ENCODE measurements at regions not wholly inside any gene's neighbourhood (a gene's known extent, or its start where the extent isn't known, plus 50 kb on each side); places are given as distances from the start of the nearest gene placed in this dataset.
"Not testable (repeated sequence)": the region's sequence is repeated elsewhere in the genome, so short reads cannot be mapped to it uniquely, and the experiment has no call there.

GRCh38 chr6:85079761-85080160 lies 315.4 kb upstream of the TBX18 start:
- DNase-seq (ENCODE audit: low read depth), result no peak

- no peak for DNase-seq (ENCODE audit: low read depth)
Observed at GRCh38 chr6:85078058-85078457, 313.7 kb upstream of the TBX18 start.

- DNase-seq (ENCODE audit: low read depth), result no peak
Observed at GRCh38 chr6:85077098-85077497, 312.7 kb upstream of the TBX18 start.

DNA sequence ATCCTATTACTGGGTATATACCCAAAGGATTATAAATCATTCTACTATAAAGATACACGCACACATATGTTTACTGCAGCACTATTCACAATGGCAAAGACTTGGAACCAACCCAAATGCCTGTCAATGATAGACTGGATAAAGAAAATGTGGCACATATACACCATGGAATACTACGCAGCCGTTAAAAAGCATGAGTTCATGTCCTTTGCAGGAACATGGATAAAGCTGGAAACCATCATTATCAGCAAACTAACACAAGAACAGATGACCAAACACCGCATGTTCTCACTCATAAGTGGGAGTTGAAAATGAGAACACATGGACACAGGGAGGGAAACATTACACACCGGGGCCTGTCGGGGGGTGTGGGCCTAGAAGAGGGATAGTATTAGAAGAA lies 307.4 kb upstream of the TBX18 start:
- not testable (repeated sequence) for DNase-seq (ENCODE audit: low read depth)

- no peak for DNase-seq (ENCODE audit: low read depth)
Observed at GRCh38 chr6:85069577-85069976, 305.2 kb upstream of the TBX18 start.

GRCh38 chr6:85068221-85068620 lies 303.8 kb upstream of the TBX18 start:
- no peak for DNase-seq (ENCODE audit: low read depth)

GRCh38 chr6:85066266-85066665 lies 301.9 kb upstream of the TBX18 start:
- no peak for DNase-seq (ENCODE audit: low read depth)

GRCh38 chr6:85065831-85066230 lies 301.4 kb upstream of the TBX18 start:
- no peak for DNase-seq (ENCODE audit: low read depth)

GRCh38 chr6:85063611-85064010 lies 299.2 kb upstream of the TBX18 start:
- DNase-seq (ENCODE audit: low read depth), result no peak

DNA sequence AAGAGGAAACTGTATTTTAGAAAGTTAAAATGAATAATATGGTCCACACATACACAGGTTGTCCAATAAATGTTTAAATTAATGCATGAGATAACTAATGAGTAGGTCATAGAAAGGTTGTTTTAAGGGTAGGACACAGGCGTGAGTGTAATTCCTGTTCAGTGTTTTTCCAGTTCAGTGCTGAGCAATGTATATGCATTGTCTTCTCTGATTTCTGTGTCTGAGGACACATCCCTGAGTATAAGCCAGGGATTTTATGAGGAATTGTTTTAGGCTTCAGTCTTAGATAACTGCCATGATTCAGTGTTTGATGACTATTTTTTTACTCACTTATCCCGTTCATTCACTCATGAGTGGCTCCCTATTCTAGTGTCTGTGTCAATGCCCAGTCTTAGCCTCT lies 298.5 kb upstream of the TBX18 start:
- no peak for DNase-seq (ENCODE audit: low read depth)

DNA sequence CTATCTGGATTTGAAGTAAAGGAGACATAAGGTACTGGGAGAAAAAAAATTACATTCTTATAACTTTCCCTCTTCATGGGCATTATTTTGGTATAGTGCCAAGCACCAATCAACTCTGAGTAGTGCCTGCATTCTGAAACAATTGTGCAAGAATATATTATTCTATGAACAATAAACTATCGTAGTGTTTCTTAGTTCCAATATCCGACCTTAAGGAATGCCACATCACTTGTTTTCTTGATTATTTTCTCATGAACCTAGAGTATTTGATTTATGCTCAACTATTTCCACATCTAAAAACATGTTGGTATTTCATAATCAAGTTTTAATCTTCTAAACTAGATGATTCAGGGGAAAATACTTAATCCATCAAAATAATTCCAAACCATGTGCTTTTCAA lies 294.4 kb upstream of the TBX18 start:
- DNase-seq (ENCODE audit: low read depth), result no peak

DNA sequence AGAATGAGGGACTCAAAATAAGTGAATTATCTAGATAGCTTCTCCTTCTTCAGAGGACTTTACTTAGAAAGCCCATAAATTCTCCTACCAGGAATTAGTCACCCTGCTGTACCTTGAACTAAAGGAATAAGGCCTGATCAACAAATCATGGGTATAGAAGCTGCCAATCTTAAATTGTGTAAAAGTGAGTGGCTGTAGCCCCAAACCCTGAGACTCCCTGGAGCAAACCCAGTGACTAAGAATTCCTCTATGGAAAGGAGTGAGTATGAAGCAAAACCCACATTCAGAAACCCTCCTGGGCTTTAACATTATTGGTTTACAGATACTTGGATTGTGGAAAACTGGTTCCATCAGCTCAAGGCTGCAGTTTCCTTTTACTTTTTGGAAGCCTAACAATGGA lies 285.8 kb upstream of the TBX18 start:
- no peak for DNase-seq (ENCODE audit: low read depth)

- no peak for DNase-seq (ENCODE audit: low read depth)
Observed at GRCh38 chr6:85049282-85049681, 284.9 kb upstream of the TBX18 start.

DNA sequence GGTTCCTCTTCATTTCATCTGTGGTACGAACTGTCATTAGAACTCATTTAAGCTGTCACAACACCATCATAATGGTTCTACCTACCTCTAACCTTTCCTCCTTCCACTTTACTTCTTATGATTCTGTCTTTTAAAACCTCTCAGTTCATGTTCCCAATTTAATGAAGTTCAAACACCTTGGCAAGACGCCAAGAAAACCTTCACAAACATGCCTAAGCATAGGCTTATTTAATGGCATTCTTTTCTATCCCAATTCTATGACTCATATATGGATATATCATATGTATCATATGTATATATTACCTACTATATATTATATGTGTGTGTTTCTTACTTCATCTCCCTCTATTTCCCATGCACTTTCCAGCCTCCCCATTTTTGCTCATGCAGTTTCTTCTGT lies 283.4 kb upstream of the TBX18 start:
- no peak for DNase-seq (ENCODE audit: low read depth)

GRCh38 chr6:85045767-85046166 lies 281.4 kb upstream of the TBX18 start:
- DNase-seq (ENCODE audit: low read depth), result not testable (repeated sequence)

DNA sequence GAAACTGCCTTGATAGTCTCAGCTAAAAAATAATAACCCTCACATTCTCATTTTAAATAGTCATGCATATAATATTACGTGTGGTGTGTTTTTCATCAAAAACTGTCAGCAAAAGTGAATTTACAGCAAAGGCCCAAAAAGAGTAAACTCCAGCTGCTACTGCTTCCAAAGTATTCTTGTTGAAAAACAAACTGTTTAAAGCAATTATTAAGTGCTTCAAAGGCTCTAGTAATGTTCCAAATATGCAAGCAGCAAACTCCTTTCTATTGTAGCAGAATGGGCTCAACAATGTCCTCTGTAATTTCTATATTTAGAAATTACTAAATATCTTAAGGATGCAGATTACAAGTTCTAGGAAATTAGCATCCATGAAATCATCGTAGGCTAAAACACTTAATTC lies 280.0 kb upstream of the TBX18 start:
- DNase-seq (ENCODE audit: low read depth), result no peak

DNA sequence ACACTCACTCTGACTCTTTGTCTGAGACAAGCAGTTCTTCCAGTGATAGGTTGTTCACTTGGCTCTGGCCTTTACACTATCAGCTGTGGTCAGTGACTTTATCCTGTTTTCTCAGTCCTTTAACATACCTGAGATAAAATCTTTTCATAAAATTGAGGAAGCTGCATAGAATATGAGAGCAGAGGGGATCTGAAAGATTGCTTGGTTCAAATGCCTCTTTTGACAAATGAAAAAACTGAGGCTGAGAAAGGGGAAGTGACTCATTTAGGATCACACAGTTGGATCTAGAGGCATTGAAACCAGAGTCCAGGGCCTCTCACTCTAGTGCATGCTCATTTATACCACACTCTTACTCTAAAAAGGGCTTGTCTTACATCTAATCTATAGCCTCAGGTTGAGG lies 277.0 kb upstream of the TBX18 start:
- no peak for DNase-seq (ENCODE audit: low read depth)

DNA sequence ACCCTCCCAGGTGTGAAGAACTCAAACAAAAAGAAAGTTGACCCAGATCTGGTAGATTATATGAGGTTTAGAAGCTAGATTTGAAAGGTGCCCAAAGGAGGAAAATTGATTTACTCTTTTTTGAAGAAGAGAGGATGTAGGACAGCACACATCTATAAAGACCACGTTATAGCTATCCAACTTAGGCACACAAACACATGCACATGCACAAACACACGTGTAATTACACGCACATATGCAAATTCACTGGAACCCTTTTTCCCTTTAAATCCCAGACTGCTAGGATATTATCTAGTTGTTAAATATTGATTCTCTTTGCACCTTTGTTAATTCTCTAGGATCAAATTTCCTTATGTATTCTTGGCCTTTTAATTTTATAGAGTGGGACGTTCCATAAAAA lies 272.8 kb upstream of the TBX18 start:
- DNase-seq (ENCODE audit: low read depth), result no peak

GRCh38 chr6:85035766-85036165 lies 271.4 kb upstream of the TBX18 start:
- DNase-seq (ENCODE audit: low read depth), result no peak

DNA sequence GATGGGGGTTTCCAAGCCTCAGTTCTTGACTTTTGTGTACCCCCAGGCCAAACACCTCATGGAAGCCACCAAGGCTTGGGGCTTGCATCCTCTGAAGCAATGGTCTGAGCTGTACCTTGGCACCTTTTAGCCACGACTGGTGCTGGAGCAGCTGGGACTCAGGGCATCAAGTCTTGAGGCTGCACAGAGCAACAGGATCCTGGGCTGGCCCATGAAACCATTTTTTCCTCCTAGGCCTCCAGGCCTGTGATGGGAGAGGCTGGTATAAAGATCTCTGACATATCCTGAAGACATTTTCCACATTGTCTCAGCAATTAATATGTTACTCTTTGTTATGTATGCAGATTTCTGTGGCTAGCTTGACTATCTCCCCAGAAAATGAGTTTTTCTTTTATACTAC lies 269.1 kb upstream of the TBX18 start:
- DNase-seq (ENCODE audit: low read depth), result no peak

DNA sequence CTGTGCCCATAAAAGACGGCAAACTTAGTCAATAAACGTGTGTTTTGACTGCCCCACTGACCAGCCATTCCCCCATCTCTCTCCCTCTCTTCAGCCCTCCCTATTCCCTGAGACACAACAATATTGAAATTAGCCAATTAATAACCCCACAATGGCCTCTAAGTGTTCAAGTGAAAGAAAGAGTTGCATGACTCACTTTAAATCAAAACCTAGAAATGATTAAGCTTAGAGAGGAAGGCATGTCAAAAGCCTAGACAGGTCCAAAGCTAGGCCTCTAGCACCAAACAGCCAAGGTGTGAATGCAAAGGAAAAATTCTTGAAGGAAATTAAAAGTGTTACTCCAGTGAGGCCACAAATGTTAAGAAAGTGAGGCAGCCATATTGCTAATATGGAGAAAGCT lies 261.6 kb upstream of the TBX18 start:
- no peak for DNase-seq (ENCODE audit: low read depth)

- no peak for DNase-seq (ENCODE audit: low read depth)
Observed at GRCh38 chr6:85023721-85024120, 259.3 kb upstream of the TBX18 start.

GRCh38 chr6:85017352-85017751 lies 253.0 kb upstream of the TBX18 start:
- no peak for DNase-seq (ENCODE audit: low read depth)

- DNase-seq (ENCODE audit: low read depth), result no peak
Observed at GRCh38 chr6:85016726-85017125, 252.3 kb upstream of the TBX18 start.

DNA sequence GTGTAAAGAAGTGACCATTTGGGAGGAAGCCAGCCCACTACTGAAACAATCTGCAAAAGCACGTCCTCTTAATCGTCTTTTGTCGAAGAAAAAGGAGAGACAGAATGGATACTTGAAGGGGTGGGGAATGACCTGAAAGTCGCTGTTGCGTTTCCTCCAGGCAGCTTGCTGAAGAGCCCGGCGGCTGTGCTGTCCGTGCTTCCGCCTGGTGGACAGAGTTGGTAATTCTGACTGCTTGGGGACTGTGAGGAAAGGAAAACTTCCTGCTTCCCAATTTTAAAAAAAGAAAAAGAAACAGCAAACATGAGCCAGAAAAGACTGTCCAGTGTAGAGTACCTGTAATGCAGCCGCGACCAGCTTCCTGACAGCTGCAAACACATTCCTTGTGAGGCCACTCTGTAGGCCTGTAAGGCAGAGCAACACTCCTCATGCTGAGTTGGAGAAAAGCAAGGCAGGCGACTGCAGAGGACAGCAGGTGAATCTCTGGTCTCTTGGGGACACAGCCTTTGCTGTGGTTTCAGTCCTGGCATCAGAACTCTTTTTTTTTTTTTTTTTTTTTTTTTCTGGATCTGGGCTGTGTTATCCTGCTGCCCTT lies 251.1 kb upstream of the TBX18 start:
- no peak for DNase-seq (ENCODE audit: low read depth)

Data from stimulated activated CD8-positive, alpha-beta memory T cell treated with anti-CD3 and anti-CD28 coated beads, Interleukin-15, amount 100 ng/mL, for 24 hours (primary cell).